Panc1 (cell line): ENCODE measurements at regions not wholly inside any gene's neighbourhood (a gene's known extent, or its start where the extent isn't known, plus 50 kb on each side); places are given as distances from the start of the nearest gene placed in this dataset.

Experiments
- ATAC-seq: fragments of 200-7000 bp; cut with Tn5 transposase; 2 replicates; pipeline ENCODE4 v1.9.1; 2020; ENCODE audit warnings: mild to moderate bottlenecking, moderate library complexity
- BruUV-seq: library from RNA; stranded (reverse); fragments of 400-500 nt; replicated peaks from 2 replicates; lab custom pipeline; 2021; lab: Mats Ljungman, UMichigan
- CTCF ChIA-PET: fragments of 300-600 bp; sonication (Branson Sonifier 250); formaldehyde crosslinking; loops from one replicate; lab custom pipeline; 2022; ENCODE audit warnings: antibody characterized with exemption; lab: Charles Lee
- POLR2A ChIA-PET: fragments of 300-600 bp; sonication (Branson Sonifier 250); formaldehyde crosslinking; loops from one replicate; lab custom pipeline; 2022; ENCODE audit warnings: antibody characterized with exemption; lab: Charles Lee
- DNase-seq: peaks from one replicate; pipeline ENCODE4 v3.0.0-alpha.2; 2010; ENCODE audit warnings: low read depth, low spot score
- H3K27ac ChIP-seq: 2 replicates; pipeline ENCODE4 v1.5.1; 2011; ENCODE audit warnings: mild to moderate bottlenecking, low read length, inconsistent platforms
- H3K27me3 ChIP-seq: fragments of 200-500 bp; sonication (Bioruptor generic); 2 replicates; pipeline ENCODE4 v1.6.0; 2014; ENCODE audit warnings: low read length, inconsistent platforms; ENCODE audit not compliant: control insufficient read depth, insufficient read depth
- H3K36me3 ChIP-seq: fragments of 200-500 bp; sonication (Bioruptor generic); 2 replicates; pipeline ENCODE4 v1.5.1; 2014; ENCODE audit warnings: inconsistent platforms, mild to moderate bottlenecking, low read length, moderate library complexity; ENCODE audit not compliant: control insufficient read depth, insufficient read depth
- H3K4me1 ChIP-seq: 2 replicates; pipeline ENCODE4 v1.5.1; 2011; ENCODE audit warnings: inconsistent platforms, mild to moderate bottlenecking, low read length, moderate library complexity; ENCODE audit not compliant: control insufficient read depth, insufficient read depth
- H3K4me3 ChIP-seq, 2 experiments: 2 replicates each; pipeline ENCODE4 v1.5.1; 2011 to 2012; ENCODE audit warnings: low read depth in 2 of 2, low read length in 2 of 2, mild to moderate bottlenecking in 2 of 2, inconsistent platforms in 1 of 2, moderate library complexity in 1 of 2
- H3K9me3 ChIP-seq: fragments of 200-500 bp; sonication (Bioruptor generic); 2 replicates; pipeline ENCODE4 v1.5.1; 2014; ENCODE audit warnings: low read depth, mild to moderate bottlenecking, inconsistent platforms, low read length, moderate library complexity; ENCODE audit not compliant: control insufficient read depth, insufficient read depth
- POLR2AphosphoS5 ChIP-seq: IDR thresholded peaks from 2 replicates; pipeline ENCODE4 v1.6.1; 2012; ENCODE audit warnings: mild to moderate bottlenecking, low read depth, low read length, moderate library complexity
- REST ChIP-seq, 2 experiments: IDR thresholded peaks; 2 replicates each; pipeline ENCODE4 v1.6.1; 2011 to 2012; ENCODE audit warnings: low read depth in 2 of 2, control low read depth in 1 of 2, low read length in 1 of 2, mild to moderate bottlenecking in 1 of 2, moderate library complexity in 1 of 2; ENCODE audit not compliant: insufficient read depth in 1 of 2
- SIN3A ChIP-seq: IDR thresholded peaks from 2 replicates; pipeline ENCODE4 v1.6.1; 2012; ENCODE audit warnings: low read depth, mild to moderate bottlenecking, low read length, moderate library complexity, borderline replicate concordance; ENCODE audit not compliant: insufficient read depth
- TCF7L2 ChIP-seq: IDR thresholded peaks from 2 replicates; pipeline ENCODE4 v1.6.1; 2011; ENCODE audit warnings: mild to moderate bottlenecking, low read depth, low read length, inconsistent platforms
- in situ Hi-C: cut with HindIII; loops from 2 replicates; pipeline ENCODE4 v1.10.0; 2016; ENCODE audit warnings: low sequenced_read_pairs, low pct_unique_long_range_greater_than_20kb
- intact Hi-C: fragments of 100-400 bp; cut with micrococcal nuclease; formaldehyde crosslinking; loops from one replicate; pipeline ENCODE4 v1.10.0; 2022; ENCODE audit not compliant: unreplicated experiment
- TF ChIP-seq, protein P1 (sequence below): fragments of 450-650 bp; IDR thresholded peaks from 2 replicates; pipeline ENCODE4 v1.5.1; 2017; ENCODE audit warnings: mild to moderate bottlenecking

DNA sequence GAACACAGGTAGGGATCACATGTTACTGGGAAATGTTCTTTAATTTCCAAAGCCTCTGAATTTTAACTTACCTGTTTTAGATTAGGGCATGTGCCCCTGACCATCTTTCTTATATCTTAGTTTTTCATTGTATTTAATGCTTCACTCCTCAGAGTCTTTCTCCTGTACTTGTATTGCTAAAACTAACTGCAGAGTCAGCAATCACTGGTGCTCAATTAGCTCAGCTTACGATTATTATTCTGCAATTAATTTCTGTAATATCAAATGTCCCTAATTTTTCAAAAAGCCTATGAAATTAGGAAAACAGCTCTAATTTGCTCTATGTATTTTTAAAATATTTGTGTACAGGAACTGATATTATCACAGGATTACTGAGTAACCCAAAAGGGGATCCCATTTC lies 693.2 kb upstream of the SLC8A1 start:
- Histone ChIP-seq H3K27ac (no peak overlapping the region), H3K4me3 (no peak overlapping the region), H3K36me3 (no peaks in the 10 kb centered on the region), H3K9me3 (no peaks in the 10 kb centered on the region), H3K4me1 (no peaks in the 10 kb centered on the region), H3K27me3 (no peaks in the 10 kb centered on the region)
- no TSS peak for BruUV-seq
- ATAC-seq (no peak), DNase-seq (no peak)
- intact Hi-C loops (no loop called here), in situ Hi-C loops (no loop called here)
- ChIA-PET POLR2A (no interaction called here), CTCF (no interaction called here)
- TF ChIP-seq TCF7L2 (no peak), SIN3A (no peak), POLR2AphosphoS5 (no peak), REST (IDR thresholded peaks at IDR 0.05; ENCODE audit: insufficient read depth in 1 of 2, low read depth in 2 of 2, low read length in 1 of 2) (no peak)
- TF ChIP-seq, protein P1, sequence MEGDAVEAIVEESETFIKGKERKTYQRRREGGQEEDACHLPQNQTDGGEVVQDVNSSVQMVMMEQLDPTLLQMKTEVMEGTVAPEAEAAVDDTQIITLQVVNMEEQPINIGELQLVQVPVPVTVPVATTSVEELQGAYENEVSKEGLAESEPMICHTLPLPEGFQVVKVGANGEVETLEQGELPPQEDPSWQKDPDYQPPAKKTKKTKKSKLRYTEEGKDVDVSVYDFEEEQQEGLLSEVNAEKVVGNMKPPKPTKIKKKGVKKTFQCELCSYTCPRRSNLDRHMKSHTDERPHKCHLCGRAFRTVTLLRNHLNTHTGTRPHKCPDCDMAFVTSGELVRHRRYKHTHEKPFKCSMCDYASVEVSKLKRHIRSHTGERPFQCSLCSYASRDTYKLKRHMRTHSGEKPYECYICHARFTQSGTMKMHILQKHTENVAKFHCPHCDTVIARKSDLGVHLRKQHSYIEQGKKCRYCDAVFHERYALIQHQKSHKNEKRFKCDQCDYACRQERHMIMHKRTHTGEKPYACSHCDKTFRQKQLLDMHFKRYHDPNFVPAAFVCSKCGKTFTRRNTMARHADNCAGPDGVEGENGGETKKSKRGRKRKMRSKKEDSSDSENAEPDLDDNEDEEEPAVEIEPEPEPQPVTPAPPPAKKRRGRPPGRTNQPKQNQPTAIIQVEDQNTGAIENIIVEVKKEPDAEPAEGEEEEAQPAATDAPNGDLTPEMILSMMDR: no peak

GRCh38 chr2:41149054-41149453 lies 697.2 kb upstream of the SLC8A1 start:
- H3K4me1 ChIP-seq: no peaks in the 10 kb centered on the region
- H3K27me3 ChIP-seq: no peaks in the 10 kb centered on the region
- no TSS peak for BruUV-seq
- DNase-seq: no peak
- no peak overlapping the region for H3K27ac ChIP-seq
- in situ Hi-C loops: no loop called here
- no peaks in the 10 kb centered on the region for H3K9me3 ChIP-seq
- TF ChIP-seq REST (IDR thresholded peaks at IDR 0.05; ENCODE audit: insufficient read depth in 1 of 2, low read depth in 2 of 2, low read length in 1 of 2): no peak
- no peak for TF ChIP-seq SIN3A
- no peak for TF ChIP-seq POLR2AphosphoS5
- TF ChIP-seq TCF7L2: no peak
- TF ChIP-seq, protein P1: no peak
- no peak overlapping the region for H3K4me3 ChIP-seq
- intact Hi-C loops: no loop called here
- no peak for ATAC-seq
- ChIA-PET POLR2A (no interaction called here), CTCF (no interaction called here)
- H3K36me3 ChIP-seq: no peaks in the 10 kb centered on the region
